Hippocampal formation (tissue), 2 donors: ENCODE measurements at regions not wholly inside any gene's neighbourhood (a gene's known extent, or its start where the extent isn't known, plus 50 kb on each side); places are given as distances from the start of the nearest gene placed in this dataset.
"Not testable (repeated sequence)": the region's sequence is repeated elsewhere in the genome, so short reads cannot be mapped to it uniquely, and the experiment has no call there.

Experiments
- DNase-seq, 2 donors: peaks; one replicate each; lab custom pipeline; 2025; lab: John Stamatoyannopoulos, UW

DNA sequence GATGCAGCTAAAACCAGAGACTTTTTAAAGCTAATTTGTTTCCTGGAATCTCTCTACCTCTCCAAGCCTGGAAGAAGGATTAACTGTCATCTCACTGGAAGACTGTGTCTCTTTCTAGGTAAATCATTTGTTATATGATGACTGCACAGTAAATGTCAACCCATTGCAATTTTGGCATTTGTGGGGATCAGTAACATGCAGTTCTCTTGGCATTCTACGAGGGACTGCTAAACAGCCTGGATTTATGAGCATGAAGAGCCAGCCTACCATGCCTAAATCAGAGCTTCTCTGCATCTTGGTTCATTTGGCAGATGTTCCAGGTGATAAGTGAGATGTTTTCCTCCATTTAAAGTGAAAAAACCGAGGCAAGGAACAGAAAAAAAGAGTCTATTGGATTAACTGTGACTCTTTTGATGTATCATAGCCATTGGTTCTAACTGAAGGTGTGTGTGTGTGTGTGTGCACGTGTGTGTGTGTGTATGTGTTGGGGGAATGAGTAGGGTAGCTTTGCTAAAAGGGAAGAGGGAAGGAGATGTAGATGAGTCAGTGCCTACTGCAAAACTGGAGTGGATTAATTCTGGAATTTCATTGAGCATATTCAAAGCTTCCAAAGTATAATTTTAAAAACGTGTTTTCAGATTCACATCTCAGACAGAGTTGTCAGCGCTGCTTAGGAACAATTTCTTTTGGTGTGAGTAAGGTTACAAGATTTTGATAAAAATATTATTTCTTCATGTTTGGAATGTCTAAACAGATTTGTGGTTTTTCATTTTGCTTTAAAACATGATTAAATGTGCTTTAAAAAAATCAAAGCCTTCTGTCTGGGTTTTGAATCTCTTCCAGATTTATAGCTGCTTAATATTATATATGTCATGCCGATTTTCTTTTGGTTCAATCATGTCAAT lies 123.2 kb upstream of the LNX1 start:
- DNase-seq: no peak

DNA sequence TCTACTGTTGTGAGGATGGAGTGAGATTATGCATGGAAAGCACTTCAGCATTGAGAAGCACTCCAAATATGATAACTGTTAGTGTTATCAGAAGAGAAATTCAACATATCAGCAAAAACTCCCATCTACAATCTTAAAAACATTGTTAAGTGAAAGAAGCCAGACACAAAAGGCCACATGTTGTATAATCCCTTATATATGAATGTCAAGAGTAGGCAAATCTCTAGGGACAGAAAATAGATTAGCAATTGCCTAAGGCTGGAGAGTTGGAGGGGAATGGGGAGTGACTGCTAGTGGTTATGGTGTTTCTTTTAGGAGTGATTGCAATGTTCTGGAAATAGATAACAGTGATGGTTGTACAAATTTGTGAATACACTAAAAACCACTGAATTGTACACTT lies 122.5 kb upstream of the LNX1 start:
- DNase-seq: no peak

DNA sequence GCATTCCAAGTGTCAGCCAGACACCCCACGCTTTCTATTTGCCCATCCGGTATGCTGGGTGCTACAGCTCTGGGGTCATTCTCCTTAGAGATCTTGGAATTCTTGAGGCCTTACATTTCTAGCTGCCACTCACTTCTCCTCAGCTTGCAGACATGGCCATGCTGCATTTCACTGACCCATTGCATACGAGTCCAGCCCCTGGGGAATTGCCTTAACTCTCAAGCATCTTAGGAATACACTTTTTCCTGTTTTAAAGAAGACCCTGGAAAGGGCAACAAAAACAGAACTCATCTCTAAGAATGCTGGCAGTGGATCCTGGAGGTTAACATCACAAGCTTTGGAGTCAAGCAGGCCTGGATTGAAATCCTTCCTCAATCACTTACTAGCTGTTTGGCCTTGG lies 122.0 kb upstream of the LNX1 start:
- no peak for DNase-seq

DNA sequence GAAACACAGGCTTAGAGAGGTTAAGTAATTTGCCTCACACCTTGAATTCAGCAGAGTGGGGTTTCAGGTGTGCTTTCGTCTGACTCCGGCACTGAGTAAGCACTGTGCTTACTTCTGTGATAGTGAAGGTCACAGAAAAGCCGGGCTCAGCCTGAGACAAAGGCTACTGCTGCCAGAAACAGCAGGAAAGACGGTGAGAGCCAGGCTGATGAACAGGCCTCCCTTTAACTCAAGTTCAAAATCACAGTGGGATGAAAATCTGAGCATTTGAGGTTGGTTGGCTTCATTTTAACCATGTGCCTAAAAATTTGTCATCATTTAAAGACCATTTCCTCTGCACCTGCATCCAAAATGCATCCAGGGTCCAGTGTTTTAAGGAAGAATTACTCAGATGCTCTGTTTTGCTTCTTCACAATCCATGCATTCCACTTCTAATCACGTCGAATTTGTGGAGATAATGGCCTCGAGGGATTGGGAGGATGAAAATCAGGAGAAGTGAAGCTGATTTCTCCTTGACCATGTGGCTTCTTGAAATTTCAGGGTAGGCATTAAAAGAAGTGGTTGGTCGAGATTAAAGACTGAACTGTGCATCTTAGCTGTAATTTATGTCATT lies 121.2 kb upstream of the LNX1 start:
- DNase-seq: no peak

DNA sequence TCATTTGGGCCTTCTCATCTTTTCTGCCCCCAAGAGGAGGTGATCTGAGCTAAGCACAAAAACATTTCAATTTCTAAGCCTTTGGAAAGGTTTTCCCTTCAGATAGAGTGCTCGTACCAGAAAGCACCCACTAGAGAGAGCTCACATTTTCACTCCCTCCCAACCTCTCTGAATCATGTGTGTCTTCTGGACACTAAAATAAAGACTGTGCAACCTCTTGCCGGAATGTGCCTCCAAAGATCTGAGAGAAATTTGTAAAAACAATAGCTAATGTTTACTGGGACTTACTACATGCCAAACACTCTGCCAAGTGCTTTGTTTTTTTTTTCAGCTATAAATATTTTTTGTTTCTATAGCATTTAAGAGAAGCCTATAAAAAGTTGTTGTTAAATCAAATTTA lies 120.6 kb upstream of the LNX1 start:
- DNase-seq: no peak

DNA sequence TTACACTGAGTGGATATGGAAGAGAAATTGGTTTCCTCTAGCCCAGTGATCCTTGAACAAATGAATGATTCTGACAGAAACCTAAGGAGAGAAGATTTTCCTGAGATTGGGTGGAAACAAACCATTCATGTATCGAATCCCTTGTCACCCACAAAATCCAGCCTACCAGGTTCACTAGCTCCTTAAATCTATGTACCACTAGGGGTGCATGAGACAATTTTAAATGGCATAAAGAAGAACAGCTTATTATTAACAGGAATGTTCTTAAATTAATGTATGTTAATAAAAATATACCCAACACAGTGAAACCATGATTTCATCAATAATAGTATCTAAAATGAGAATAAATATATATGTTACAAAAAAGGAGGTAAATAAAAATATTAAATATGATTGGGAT lies 118.4 kb upstream of the LNX1 start:
- no peak for DNase-seq

DNA sequence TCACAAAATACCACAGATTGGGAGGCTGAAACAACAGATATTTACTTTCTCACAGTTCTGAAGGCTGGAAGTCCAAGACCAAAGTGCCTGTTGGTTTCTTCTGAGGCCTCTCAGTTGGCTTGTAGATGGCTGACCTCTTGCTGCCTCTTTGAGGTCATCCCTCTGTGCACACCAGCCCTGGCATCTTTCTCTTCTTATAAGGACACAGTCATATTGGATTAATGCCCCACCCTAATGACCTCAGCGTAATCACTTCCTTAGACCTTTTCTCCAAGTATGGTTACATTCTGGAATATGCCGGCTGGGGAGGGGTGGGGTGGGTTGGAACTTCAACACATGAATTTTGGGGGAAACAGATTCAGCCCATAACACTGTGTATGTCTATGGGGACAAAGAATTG lies 116.2 kb upstream of the LNX1 start:
- no peak for DNase-seq

DNA sequence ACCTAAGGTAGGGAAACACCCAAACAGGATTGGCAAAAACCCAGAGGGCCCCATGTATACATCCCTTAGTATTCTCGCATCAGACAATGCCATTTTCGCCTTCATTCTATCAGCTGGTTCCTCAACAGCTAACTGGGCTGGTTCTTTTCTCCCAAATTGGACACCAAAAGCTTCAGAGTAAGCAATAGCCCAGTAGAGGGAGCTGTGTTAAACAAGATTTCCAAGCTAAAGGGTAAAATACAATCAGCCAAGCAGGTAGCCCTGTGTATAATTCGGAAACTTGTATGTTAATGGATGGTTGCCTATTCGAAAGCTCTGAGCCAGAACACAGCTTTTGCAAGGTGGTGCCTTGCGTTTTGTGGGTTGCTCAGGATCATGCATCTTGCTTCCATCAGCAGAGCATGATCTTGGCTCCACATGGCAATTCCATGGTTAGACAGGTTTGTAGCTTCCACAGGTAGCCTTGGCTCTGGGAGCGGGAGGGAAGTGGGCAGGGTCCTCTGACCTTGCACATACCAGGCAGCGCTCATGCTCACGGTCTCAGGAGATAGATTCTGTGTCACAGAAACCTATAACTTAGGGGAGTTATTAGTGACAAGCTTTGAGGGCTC lies 115.2 kb upstream of the LNX1 start:
- peak in 1 of 2 donors; percentile 36 for DNase-seq

DNA sequence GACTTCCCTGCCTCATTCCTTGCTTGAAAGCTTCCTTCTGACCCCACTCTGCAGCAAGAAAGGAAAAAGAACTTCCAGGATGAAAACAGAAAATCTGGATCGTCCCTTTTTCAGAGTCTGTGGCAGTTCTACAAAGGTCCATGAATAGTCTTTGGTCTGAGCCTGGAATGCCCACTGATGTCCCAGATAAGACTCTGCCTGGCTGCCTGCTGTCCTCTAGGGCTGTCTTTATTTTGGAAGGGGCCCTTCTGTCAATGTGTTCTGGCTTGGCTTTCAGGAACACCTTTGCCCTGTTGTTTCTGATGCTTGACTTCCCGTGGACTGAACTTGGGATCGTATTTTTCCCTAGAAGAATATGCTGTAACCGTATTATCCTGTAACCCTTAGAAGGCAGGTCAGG lies 114.7 kb upstream of the LNX1 start:
- no peak for DNase-seq

DNA sequence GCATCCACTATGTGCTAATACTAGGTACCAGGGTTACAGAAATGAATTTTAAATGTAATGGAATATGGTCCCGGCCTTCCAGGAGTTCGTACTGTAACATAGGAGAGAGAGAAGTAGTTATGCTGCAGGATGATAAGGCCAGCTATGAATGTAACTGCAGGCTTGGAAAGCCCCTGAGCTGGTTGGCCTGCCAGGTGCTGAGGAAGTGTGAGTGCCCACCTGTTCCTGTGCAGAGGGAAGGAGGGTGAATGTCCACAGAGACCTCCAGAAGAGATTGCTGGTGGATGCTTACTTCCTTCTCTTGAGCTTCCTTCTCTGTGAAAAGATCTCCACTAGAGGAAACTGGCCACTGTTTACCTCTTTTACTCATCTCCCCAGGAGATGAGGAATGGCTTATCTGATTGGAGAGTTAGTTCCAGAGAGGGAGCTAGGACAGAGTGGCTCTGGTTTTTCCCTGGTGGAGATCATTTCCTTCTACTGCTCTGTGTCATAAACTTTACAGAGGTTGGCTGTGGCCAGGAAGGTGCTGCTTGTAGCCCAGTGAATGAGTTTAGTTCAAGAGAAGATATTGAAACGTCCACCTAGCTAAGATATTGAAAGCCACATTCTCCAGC lies 114.0 kb upstream of the LNX1 start:
- DNase-seq: no peak

DNA sequence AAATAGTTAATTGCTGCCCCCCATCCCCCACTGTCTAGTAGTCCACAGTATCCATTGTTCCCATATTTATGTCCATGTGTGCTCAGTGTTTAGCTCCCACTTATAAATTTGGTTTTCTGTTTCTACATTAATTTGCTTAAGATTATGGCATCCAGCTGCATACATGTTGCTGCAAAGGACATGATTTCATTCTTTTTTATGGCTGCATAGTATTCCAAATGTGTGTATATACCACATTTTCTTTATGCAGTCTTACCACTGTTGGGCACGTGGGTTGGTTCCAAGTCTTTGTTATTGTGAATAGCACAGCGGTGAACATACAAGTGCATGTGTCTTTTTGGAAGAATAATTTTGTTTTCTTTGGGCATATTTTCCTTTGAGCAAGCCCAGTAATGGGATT lies 113.0 kb upstream of the LNX1 start:
- DNase-seq: no peak

DNA sequence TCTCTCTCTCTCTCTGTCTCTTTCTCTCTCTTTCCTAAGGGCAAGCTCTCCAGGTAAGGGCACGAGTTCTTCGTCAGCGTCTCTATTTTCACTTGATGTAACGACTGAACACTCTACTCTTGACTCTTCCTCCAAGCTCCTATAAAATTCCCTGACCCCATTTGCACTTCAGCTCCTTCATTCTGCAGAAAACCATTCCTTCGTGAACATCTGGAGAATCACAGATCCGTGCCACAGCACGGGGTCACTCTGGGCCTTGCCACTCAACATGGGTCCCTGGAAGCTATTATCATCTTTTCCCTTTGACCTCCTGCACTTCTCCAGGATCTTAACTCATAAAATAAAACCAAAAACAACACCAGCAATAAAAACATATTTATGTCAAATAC lies 112.0 kb upstream of the LNX1 start:
- no peak for DNase-seq

DNA sequence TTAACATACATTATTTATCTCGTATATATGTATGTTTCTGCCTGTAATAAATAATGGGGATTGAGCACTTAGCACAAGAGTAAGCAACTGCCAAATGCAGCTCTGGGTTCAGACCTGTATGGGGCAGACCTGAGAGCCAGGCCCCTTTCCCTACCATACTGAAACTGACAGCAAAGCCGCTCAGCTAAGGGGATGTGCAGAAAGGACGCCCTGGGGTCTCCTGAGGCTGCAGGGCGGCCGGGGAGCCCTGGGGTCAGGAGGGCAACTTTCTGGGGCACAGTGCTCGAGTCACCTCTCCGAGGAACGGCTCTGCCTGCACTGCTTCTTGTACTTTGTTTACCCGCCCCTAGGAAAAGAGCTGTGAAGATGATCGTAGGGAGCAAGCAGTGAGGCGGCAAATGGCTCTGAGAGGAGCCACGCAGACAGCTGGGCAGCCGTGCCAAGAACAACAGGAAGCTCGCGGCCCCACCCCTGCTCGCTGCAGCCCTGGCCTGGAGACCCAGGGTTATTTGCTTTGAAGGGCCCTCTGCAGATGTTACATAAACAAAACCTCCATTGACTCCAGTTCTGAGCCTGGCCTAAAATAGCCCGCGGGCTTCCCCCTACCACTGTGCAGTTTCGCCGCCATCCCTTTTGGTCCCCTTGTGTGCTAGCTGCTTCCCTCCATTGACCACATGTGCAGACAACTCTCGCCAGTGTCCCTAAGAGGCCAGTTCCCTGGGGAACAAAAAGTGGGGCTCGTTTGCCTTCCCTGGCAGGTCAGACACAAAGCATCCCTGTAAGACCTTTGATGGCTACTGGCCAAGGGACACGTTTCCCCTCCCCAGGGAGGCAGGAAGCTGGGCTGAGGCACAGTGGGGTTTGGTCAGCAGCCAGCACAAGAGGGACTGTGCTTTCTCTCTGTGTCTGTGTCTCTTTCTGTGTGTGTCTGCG lies 111.3 kb upstream of the LNX1 start:
- peak; percentile 14 to 74 for DNase-seq

DNA sequence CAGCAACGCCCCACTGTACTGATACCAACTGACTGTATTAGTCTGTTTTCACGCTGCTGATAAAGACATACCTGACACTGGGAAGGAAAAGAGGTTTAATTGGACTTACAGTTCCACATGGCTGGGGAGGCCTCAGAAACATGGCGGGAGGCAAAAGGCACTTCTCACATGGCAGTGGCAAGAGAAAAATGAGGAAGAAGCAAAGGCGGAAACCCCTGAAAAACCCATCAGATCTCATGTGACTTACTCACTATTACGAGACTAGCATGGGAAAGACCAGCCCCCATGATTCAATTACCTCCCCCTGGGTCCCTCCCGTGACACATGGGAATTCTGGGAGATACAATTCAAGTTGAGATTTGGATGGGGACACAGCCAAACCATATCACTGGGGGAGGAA lies 110.0 kb upstream of the LNX1 start:
- DNase-seq: not testable (repeated sequence)

DNA sequence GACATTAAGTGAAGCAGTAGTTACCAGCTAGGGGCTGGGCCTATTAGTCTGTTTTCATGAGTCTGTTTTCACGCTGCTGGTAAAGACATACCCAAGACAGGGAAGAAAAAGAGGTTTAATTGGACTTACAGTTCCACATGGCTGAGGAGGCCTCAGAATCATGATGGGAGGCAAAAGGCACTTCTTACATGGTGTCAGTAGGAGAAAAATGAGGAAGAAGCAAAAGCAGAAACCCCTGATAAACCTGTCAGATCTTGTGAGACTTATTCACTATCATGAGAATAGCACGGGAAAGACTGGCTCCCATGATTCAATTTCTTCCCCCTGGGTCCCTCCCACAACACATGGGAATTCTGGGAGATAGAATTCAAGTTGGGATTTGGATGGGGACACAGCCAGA lies 108.0 kb upstream of the LNX1 start:
- DNase-seq: not testable (repeated sequence)

DNA sequence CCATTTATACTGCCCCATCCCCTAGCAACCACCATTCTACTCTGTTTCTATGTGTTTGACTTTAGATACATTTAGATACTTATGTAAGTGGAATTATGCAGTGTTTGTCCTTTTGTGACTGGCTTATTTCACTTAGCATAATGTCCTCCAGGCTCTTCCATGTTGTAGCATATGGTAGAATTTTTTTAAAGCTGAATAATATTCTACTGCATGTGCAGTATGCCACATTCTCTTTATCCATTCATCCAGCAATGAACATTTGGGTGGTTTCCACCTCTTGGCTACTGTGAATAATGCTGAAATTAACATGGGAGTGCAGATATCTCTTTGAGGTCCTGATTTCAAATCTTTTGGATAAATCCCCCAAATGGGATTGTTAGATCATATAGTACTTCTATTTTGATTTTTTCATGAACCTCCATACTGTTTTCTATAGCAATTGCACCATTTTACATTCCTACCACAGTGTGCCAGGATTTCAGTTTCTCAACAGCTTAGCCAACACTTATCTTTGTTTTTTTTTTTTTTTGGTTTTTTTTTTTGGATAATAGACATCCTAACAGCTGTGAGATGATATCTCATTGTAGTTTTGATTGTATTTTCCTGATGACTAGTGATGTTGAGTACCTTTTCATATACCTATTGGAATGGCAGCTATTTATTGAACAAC lies 105.9 kb upstream of the LNX1 start:
- DNase-seq: no peak

DNA sequence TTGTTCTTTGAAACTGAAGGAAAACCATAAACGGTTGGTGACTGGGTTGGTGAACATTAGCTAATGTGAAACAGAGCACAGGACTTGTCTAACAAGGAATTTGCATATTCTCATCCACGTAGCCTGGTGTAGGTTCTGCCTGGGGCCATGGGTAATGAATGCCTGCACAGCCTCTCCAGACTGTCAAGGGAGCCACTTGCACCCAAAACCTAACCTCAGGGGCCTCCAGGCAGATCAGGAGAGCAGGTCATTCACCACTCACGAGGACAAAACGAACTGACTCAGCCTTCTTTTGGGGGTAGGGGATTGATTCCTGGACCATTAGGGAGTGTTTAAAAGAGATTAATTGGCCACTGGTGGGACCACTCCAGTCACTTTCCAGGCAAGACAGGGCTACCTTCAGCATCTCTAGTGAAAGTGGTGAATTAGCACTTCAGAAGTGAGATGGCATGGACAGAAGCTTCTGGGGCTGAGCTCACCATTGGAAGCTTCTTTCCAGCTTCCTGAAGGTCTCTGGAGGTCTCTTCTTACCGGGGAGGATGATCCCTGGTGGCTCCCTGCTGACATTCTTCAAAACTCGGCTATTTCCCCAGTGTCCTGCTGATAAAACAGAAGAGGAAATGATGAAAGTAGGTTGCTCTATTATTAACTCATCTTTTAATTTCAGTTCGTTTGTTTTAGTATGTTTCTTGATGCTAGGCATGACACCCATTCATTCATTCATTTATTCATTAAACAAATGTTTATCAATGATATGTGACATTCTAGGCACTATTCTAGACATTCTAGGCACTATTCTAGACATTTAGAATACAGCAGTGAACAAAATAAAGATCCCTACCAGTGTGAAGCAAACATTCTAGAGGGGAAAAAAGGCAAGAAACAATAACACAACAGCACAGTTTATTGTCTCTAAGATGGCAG lies 104.5 kb upstream of the LNX1 start:
- DNase-seq: no peak

DNA sequence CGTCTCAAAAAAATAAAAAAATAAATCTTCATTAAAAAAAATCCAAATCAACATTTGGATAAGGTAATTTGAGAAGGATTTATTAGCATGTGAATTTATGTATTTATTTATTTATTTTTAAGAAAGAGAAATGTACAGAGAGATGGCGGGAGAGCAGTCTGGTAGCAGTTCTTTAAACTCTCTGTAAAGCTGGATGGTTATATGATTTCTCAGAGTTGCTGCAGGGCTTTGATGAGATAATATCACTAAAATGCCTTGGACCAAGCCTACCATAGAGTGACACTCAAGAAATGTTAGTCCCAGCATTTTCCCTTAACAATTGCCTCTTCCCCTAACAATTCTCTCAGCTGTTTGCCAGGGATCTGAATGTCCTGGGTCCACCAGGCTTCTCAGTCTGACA lies 103.4 kb upstream of the LNX1 start:
- no peak for DNase-seq

DNA sequence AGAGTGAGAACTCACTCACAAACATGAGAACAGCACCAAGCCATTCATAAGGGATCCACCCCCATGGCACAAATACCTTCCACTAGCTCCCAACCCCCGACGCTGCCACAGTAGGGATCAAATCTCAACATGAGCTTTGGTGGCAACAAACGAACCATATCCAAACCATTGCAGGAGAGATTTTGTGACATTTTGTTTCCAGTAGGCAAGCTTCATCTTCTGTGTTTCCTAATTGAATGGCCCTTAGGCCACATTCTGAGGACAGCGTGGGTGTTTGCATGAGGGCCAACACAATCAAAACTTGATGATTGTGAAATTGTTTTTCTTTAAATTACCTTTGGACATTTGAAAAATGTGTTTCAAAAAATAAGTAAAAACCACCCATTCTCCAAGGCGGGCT lies 102.6 kb upstream of the LNX1 start:
- DNase-seq: no peak

DNA sequence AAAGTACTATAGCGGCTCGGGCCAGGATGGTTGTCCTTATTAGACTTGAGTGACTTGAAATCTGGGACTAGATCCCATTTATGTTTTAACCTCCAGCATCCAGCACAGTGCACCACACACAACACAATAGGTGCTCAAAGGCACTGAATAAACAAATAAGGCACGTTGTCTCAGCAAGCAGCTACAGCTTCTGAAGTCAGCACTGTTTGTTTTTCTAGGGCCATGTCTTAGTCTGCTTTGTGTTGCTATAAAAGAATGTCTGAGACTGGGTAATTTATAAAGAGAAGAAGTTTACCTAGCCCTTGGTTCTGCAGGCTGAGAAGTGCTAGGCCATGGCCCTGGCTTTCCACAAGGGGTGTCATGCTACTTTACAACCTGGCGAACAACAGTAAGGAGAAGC lies 102.1 kb upstream of the LNX1 start:
- DNase-seq: no peak
